GM18526 (cell line): ENCODE measurements at regions not wholly inside any gene's neighbourhood (a gene's known extent, or its start where the extent isn't known, plus 50 kb on each side); places are given as distances from the start of the nearest gene placed in this dataset.

Source experiments
- POLR2A ChIP-seq: IDR thresholded peaks from 3 replicates; pipeline ENCODE4 v1.6.1; 2011; ENCODE audit not compliant: insufficient read length; ENCODE audit errors: extremely low read depth

DNA sequence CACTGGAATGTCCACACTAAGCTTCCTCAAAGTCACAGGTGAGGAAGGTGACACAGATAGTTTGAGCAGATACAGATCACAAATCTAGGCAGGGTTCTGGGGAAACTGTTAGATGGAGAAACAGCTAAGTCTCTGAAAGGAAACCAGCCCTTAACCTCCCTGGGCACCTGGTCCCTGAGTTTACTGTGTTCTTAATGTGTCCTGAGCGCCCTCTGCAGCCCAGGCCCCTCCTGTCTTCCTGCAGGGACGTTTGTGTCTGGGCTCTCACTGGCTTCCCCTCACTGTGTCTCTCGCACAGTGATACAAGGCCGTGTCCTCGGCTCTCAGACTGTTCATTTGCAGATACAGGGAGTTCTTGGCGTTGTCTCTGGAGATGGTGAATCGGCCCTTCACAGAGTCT, 684.3 kb downstream of the TMEM121 start:
- TF ChIP-seq POLR2A = no peak

DNA sequence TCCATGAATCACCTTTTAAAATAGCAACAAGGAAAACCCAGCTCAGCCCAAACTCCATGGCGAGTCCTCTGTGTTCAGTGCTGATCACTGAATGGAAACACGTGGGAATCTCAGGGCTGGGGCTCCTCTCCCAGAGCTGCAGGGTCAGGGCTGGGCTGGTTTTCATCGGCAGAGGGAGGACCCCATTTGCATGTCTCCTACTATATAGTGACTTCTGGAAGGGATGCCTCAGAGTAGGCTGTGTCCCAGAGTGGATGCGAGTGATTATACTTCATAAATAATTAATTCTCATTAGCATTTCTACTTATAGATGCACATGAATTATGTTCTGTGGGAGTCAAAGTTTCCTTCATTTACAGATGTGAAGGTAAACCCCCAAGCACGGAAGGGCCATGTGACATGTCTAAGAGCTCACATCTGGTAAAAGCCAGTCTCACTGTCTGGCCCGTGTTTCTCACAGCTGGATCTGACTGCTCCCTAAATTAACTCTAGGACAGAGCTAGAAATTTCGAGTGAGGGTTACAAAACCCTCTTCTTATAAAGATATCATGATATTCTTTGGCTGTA, 685.0 kb downstream of the TMEM121 start:
- TF ChIP-seq POLR2A = no peak

DNA sequence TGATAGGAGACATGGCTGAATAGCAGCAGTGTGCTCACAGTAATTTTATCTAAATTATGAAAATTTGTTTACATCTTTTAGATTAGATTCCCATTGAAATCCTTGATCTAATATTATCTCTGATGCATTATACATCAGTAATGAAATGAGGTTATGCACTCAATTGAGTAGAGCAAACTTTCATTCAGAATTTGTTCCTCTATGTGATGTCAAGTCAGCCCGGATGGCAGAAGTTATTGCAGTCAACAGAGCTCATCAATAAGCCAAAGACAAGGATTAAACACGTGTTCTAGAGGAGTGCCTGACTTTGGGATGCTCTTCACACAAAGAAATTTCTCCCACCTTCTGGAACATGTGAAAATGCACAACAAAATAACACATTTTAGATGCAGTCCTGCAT, 688.8 kb downstream of the TMEM121 start:
- TF ChIP-seq POLR2A = no peak

DNA sequence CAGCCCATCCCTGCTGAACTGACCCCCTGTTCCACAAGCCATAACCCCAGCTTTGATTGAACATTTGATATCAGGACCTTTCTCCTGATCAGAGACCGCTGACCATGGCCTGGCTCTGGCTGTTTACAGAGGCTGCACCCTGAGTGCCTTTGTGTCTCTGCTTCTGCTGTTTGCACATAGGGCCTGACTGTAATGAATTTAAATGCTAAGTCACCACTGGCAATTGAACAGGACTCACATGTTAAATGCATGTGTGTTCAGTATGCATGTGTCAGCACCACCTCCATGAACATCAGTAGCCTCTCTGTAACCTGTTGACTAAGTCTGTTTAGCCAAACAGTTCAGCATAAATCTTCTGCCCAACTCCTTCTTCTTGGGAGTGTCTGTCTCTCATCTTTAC, 690.3 kb downstream of the TMEM121 start:
- TF ChIP-seq POLR2A = no peak

DNA sequence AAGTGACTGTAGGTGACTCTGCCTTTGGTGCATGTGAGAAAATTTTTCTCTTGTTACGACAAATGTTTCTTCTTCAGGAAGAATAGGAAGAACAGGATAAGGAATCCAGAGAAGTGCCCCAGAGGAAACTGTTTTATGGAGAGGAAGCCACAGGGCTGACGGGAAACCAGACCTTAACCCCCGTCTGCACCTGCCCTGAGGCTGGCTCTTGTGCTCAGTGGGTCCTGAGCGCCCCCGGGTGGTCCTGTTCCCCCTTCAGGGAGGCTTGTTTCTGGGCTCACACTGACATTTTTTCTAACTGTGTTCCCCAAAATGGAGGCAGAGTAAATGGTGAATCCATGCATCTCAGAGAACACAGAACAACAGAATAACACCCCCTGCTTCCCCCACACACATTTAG, 691.8 kb downstream of the TMEM121 start:
- no peak for TF ChIP-seq POLR2A

DNA sequence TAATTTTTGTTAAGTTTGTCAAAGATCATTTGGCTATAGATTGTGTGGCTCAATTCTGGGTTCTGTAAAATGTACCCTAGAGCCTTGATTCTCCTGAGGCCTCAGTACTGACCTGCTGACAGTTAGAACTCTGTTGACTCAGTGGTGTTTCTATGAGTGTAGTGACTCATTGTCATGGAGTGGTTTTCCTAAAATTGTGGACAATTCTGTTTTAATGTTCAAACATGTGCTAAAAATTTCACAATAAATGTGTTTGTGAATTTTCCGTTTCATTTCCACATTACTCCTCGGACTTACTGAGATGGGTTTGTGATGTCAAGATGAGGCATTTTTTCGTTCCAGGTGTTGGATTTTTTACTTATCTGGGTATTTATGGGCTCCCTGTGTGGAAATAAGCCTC, 695.9 kb downstream of the TMEM121 start:
- TF ChIP-seq POLR2A = no peak

DNA sequence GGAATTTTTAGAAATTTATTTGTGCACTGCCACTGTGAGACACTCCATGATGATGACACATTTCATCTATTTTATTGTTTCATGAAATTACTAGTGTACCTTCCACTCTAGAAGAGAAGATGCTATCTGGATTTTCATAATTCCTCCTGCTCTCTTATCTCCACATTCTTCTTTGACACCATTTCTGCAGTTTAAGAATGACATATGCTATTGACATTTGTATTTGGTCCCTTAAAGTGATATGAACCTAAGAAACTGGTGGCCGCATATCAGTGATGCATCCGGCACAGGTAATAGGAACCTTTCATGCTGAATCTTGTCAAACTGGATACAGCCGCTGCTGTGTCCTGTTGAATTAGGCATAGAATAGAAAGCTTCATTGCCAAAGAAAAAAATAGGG, 696.3 kb downstream of the TMEM121 start:
- TF ChIP-seq POLR2A = no peak

DNA sequence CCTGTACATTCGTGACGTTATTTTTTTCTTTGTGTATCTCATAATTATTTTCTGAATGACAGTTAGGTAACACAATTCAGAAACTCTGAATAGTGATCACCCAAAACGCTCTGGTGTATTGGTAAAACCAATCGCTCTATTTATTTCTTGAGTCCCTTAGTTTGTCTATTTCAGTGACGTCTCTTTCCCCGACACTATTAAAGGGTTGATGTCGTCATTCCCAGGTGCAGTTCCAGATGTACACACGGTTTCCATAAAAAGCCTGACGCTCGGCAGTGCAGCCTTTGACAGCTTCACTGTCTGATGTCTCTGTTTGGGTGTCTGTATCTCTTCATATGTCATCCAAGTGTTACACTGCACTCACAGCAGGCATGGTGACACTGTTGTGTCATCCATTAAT, 701.4 kb downstream of the TMEM121 start:
- no peak for TF ChIP-seq POLR2A

DNA sequence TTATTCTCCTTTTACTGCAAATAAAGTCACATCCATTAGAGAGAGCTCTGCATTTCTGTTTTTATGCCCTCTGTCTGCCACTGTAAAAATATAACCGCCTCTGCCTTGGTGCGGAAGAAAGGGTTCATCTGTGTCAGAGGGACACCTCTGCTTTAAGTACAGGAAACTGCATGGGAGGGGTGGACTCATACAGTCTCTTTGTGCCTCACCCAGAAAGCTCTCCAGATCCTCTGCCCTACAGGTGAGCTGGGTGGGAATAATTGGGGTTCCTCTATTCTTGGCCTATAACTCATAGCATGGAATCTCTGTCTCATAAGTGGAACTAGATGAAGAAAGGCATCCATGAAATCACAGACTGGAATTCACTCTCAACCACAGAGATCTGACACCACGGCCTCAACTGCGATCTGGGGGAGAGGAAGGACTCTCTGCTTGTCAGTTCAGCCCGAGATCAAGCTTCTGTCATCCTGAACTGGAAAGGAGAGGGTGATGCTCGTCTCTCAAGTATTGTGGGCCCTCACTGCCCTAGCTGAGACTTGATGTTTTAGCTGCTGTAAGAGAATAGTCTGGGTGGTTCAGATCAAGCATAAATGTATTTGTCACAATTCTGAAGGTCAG, 702.3 kb downstream of the TMEM121 start:
- TF ChIP-seq POLR2A = no peak

DNA sequence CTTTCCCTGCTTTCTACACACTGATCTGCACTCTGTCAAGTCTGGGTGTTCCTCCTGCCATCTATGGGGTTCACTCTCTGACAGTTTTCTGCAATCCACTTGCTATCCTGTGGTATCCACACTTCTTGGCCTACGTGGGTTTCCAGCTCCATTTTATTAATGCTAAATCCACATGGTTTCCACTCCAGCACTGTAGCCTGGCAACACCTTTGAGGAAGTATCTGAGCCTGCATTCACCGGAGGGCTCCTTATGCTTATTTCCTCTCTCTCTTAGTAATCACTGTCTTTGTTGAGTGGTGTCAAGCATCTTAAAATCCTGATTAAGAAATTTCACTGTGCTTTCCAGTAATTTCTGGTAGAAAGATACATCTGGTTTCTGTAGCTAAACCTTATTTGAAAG, 703.7 kb downstream of the TMEM121 start:
- TF ChIP-seq POLR2A = no peak

DNA sequence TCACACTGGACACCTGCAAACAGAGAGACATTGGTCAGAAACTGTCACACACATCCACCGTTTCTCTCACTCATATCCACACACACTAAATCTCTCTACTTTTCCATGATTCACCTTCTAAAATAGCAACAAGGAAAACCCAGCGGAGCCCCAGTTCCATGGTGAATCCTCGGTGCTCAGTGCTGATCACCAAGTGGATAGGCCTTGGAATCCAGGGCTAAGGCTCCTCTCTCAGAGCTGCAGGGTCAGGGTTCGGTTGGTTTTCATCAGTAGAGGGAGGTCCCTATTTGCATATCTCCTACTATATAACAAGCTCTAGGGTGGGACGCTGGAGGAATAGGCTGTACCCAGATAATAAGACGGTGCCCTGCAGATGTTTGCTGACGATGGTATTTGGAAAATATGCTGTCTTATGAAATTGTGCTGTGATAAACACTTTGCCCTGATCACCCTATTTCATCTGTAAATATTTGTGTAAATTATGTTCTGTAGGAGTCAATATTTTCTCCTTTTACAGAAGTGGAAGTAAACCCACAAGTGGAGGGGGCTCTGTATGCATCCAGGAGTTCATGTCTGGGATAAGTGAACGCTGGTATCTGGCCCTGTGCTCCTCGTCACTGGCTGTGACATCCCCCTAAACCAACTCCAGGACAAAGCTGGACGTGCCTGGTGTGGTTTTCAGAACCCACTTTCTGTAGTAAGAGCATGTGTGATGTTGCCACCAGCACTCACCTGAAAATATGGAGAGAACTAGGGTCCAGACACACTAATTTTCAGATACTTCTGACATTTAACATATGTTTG, 709.2 kb downstream of the TMEM121 start:
- no peak for TF ChIP-seq POLR2A

DNA sequence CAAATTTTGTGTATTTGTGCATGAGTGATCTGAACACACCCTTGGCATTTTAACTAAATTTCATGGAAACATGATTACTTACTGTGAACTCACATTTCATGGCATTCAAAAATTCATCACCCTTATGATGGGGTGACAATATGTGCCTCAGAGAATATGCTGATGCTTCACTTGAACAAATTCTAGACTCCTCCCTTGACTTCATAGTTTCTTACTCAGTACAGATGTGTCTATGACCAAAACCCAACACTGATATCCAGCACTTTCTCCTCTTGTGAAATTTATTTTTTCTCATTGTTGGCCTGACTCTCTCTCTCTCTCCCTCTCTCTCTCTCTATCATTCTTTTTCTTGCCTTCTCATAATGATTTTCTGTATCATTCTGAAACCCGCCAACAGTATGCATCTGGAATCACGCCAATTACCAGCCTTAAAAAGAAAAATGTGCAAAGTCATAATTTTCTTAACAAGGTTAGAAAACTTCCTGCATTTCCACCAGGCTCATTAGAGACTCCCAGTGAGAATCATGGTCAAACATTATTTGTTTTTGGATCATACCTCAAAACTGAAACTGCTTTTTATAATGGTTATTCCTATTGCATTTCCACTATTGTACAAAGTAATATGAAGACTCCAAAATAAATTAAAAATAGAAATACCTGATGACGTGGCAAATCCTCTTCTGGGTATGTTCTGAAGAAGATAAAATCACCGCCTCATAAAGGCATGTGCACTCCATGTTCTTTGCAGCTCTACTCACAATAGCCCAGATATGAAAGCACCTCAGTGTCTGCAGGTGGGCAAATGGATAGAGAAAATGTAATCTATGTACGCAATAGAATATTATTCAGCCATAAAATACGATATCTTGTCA, 722.2 kb downstream of the TMEM121 start:
- TF ChIP-seq POLR2A = no peak

DNA sequence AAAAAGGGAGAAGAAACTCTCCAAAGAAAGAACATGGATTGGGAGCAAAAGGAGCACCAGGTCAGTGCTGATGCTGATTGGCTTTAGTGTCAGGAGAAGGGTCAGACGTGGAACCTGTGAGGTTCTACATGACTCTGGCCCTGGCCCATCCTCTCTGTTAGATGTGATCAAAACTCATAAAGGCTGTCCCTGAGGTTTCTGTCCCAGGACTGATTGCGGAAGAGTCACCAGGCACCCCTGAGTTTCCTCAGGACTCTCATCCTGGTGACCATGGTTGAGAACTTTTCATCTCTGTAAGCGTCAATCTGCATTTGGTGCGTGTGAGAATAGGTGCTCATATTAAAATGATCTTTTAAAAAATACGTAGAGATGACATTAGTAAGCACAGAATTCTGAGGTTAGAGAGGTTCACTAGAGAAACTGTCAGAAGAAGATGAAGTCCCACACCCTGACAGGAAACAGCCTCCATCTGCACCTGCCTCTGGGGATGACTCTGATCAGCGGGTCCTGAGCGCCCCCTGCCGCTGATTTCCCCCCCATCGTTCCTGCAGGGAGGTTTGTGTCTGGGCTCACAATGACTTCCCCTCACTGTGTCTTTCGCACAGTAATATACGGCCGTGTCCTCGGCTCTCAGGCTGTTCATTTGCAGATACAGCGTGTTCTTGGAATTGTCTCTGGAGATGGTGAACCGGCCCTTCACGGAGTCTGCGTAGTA, 741.8 kb downstream of the TMEM121 start:
- no peak for TF ChIP-seq POLR2A

DNA sequence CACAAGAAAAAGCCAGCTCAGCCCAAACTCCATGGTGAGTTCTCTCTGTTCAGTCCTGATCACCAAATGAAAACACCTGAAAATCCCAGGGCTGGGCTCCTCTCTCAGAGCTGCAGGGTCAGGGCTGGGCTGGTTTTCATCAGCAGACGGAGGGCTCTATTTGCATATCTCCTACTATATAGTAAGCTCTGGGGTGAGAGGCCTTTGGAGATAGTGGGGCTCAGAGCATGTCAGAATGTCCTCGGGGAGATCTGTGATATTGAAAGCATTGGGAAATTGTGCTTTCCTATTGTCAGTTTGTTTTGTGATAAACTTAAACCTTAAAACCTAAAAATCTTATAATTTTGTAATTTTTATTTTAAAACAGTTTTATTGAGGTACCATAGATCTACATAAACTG, 742.6 kb downstream of the TMEM121 start:
- TF ChIP-seq POLR2A = no peak
